ENCODE measurements at regions not wholly inside any gene's neighbourhood (a gene's known extent, or its start where the extent isn't known, plus 50 kb on each side); places are given as distances from the start of the nearest gene placed in this dataset.

DNA sequence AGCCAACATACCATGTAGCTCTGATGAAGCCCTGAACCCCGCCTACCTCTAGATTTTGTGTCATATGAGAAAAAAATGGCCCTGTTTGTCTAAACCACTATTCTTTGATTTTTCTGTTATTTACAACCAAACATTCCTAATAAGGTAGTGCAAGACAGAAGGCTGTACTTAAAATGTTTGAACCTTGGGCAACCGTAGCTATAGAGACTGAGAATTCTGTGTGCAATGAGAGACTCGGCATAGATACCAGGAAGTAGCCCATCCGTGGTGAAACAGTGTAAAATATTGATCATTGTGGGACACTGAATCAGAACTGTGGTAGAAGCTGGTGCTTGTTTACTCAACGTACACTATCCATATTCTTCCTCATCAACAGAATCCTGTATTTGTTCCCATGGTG lies 86.5 kb upstream of the TMCC3 start:
- H3K4me3 ChIP-seq (ENCODE audit: low read depth, low read length) = no peak overlapping the region
- H3K27me3 ChIP-seq (ENCODE audit: control insufficient read depth, insufficient read depth, low read length) = no peaks in the 10 kb centered on the region
- TF ChIP-seq, protein P1, sequence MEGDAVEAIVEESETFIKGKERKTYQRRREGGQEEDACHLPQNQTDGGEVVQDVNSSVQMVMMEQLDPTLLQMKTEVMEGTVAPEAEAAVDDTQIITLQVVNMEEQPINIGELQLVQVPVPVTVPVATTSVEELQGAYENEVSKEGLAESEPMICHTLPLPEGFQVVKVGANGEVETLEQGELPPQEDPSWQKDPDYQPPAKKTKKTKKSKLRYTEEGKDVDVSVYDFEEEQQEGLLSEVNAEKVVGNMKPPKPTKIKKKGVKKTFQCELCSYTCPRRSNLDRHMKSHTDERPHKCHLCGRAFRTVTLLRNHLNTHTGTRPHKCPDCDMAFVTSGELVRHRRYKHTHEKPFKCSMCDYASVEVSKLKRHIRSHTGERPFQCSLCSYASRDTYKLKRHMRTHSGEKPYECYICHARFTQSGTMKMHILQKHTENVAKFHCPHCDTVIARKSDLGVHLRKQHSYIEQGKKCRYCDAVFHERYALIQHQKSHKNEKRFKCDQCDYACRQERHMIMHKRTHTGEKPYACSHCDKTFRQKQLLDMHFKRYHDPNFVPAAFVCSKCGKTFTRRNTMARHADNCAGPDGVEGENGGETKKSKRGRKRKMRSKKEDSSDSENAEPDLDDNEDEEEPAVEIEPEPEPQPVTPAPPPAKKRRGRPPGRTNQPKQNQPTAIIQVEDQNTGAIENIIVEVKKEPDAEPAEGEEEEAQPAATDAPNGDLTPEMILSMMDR (IDR thresholded peaks at IDR 0.05; ENCODE audit: insufficient read depth, low read depth, low read length) = no peak
- no peaks in the 10 kb centered on the region for H3K36me3 ChIP-seq (ENCODE audit: control insufficient read depth, insufficient read depth, low read length)
- CTCF ChIA-PET = no interaction called here
- POLR2A ChIA-PET = no interaction called here
- DNase-seq (ENCODE audit: low read depth) = no peak

DNA sequence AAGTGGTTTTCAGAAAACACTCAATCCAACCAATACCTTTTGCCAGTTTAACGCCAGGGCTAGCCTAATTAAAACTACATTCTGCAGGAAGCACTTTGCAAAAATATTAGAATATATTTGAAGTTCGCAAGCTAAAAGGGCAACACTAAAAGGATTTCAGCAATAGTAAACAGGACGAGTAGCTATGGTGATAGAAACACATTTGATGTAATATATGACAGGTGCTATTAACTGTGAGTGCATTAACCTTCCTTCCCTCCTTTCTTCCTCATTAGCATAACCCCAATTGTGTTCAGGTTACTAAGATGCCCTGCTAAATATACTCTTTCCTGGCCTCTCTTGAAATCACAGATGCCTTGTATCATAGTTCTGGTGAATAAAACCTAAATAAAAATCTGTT lies 85.6 kb upstream of the TMCC3 start:
- TF ChIP-seq, protein P1 (IDR thresholded peaks at IDR 0.05; ENCODE audit: insufficient read depth, low read depth, low read length) = no peak
- H3K36me3 ChIP-seq (ENCODE audit: control insufficient read depth, insufficient read depth, low read length) = no peaks in the 10 kb centered on the region
- no peaks in the 10 kb centered on the region for H3K27me3 ChIP-seq (ENCODE audit: control insufficient read depth, insufficient read depth, low read length)
- H3K4me3 ChIP-seq (ENCODE audit: low read depth, low read length) = no peak overlapping the region
- CTCF ChIA-PET = no interaction called here
- no peak for DNase-seq (ENCODE audit: low read depth)
- POLR2A ChIA-PET = no interaction called here

DNA sequence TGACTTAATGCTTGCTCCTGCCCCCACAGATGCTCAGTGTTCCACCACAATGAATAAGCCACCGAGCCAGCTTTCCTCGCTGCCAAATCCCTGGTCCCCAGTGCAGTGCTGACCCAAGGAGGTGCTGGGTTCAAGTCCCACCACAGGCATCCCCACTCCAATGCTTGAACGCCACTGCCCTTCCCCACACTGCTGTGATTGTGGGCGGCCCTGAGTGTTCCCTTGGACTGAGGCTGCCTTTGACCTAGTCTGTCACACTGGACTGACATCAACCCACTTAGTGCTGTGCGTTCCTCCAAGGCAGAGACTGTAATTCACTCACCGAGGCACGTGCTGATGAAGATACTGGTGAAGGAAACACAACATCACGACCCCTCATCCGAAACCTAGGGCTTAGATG lies 83.4 kb upstream of the TMCC3 start:
- H3K36me3 ChIP-seq (ENCODE audit: control insufficient read depth, insufficient read depth, low read length) = no peaks in the 10 kb centered on the region
- TF ChIP-seq, protein P1 (IDR thresholded peaks at IDR 0.05; ENCODE audit: insufficient read depth, low read depth, low read length) = no peak
- H3K27me3 ChIP-seq (ENCODE audit: control insufficient read depth, insufficient read depth, low read length) = no peaks in the 10 kb centered on the region
- POLR2A ChIA-PET = no interaction called here
- no peak for DNase-seq (ENCODE audit: low read depth)
- CTCF ChIA-PET = no interaction called here
- no peak overlapping the region for H3K4me3 ChIP-seq (ENCODE audit: low read depth, low read length)

DNA sequence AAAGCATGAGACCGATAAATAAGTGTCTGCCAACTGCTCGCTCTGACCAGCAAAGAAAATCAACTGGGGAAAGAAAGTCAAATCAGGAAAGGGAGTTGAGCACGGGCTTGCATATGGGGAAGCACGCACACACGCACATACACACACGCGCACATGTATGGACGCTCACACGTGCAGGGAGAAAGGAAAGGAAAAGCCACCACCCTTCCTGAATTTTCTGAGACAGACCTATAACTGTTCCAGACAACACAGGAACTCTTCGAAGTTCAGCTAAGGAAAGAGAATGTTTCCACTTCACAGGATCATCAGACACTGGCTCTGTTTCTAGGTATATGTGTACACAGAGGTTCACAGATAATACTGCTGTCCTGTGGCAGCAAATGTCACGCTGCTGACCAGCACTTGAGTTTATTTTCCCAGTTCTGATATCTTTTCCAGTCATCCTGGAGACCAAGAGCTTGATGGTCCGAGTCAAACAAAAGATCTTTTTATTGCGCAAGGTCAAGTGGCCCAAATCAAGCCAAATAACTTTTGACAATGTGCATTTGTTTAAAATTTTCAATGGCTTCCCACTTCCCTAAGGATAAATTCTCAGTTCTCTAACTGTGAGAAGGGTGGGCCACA lies 82.1 kb upstream of the TMCC3 start:
- Histone ChIP-seq H3K27me3 (ENCODE audit: control insufficient read depth, insufficient read depth, low read length) (no peaks in the 10 kb centered on the region), H3K36me3 (ENCODE audit: control insufficient read depth, insufficient read depth, low read length) (no peaks in the 10 kb centered on the region), H3K4me3 (ENCODE audit: low read depth, low read length) (no peak overlapping the region)
- CTCF ChIA-PET = interaction anchor here (2.2 kb wide), 1 partner anchor 20 kb away, joined by 5 read pairs; no protein-coding TSS in a partner anchor
- TF ChIP-seq, protein P1 (IDR thresholded peaks at IDR 0.05; ENCODE audit: insufficient read depth, low read depth, low read length) = no peak
- POLR2A ChIA-PET = no interaction called here
- no peak for DNase-seq (ENCODE audit: low read depth)

DNA sequence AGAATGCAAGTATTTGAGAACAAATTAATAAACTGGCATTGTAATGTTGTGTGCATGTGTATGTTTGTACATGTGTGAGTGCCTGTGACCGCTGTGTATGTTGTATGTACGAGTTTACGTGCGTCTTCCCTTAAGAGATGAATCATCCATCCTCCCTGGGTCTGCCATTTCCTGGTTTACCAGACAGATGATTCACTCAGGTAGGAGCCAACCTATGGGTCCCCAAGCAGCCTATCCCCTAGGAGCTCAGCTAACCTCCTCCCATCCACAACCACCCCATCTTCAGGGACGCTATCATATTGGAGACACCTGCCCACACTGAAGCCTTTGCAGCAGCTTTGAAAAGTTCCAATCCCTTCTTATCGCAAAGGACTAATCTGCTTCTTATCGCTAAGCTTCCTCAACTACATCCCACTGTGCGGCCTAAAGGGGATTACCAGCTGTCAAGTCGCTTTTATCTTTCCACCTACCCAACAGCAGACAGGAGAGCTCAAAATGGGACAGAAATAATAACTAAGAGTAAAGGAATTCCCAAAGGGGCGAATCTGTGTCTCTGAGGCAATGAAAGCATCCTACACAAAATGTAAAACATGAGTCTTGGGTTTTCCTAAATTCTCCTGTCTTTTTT lies 81.5 kb upstream of the TMCC3 start:
- TF ChIP-seq, protein P1 (IDR thresholded peaks at IDR 0.05; ENCODE audit: insufficient read depth, low read depth, low read length) = no peak
- DNase-seq (ENCODE audit: low read depth) = no peak
- H3K4me3 ChIP-seq (ENCODE audit: low read depth, low read length) = no peak overlapping the region
- CTCF ChIA-PET = interaction anchor here (2.2 kb wide), 1 partner anchor 19 kb away, joined by 5 read pairs; no protein-coding TSS in a partner anchor
- POLR2A ChIA-PET = no interaction called here
- no peaks in the 10 kb centered on the region for H3K27me3 ChIP-seq (ENCODE audit: control insufficient read depth, insufficient read depth, low read length)
- H3K36me3 ChIP-seq (ENCODE audit: control insufficient read depth, insufficient read depth, low read length) = no peaks in the 10 kb centered on the region

Data from BJ (cell line).